HG02642 (cell line): ENCODE measurements at regions not wholly inside any gene's neighbourhood (a gene's known extent, or its start where the extent isn't known, plus 50 kb on each side); places are given as distances from the start of the nearest gene placed in this dataset.
"Not testable (repeated sequence)": the region's sequence is repeated elsewhere in the genome, so short reads cannot be mapped to it uniquely, and the experiment has no call there.

ENCODE experiments used
- ATAC-seq: cut with Tn5 transposase; IDR thresholded peaks from one replicate; pipeline ENCODE4 v1.9.1; 2021; ENCODE audit warnings: mild to moderate bottlenecking; ENCODE audit not compliant: unreplicated experiment, poor library complexity

DNA sequence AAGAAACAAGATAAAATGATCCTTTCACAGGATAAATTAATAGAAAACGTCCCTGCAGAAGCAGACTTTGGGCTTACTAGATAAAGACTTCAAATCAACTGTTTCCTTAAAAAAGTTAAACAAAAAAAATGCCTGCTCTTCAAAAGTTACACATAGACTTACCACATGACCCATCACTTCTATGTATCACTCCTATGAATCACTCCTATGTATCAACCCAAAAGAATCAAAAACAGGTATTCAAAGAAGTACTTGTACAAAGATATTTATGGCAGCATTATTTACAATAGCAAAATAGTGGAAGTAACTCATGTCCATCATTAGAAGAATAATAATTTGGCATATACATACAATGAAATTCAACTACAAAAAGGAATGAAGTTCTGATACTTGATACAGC is 56.3 kb upstream of the PRDM9 start:
- no peak for ATAC-seq

DNA sequence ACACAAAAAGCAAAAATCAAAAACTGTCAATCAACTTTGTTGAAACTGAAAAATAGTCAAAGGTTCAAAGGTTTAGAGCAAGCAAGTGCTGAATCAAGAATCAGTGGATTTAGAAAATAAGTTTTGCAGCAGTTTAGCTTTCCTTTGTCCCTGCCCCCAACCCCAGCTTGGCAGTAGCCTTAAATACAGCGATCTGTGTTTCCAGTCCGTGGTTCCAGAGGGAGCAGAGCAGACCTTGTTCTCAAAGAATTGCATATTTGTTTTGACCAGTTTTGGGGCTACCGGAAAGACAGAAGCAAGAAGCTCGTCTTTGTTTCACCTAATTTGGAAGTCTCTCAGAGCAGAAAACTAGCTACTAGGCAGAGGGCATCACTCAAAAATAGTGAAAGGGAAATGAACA is 57.2 kb upstream of the PRDM9 start:
- ATAC-seq: no peak

DNA sequence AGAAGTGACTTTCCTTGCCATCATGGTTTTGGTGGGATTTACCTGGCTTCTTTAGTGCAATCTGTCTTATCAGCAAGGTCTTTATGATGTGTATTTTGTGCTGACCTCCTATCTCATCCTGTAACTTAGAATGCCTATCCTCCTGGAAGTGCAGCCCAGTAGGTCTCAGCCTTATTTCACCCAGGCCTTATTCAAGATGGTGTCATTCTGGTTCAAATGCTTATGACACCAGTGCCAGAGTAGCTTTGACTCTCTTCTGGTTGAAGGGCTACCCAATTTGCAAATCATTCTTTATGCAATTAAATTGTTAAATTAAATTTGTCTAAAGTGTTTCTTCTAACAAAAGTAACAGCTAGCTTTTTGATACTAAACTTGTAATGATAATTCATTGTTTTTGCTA is 58.8 kb upstream of the PRDM9 start:
- ATAC-seq: no peak

DNA sequence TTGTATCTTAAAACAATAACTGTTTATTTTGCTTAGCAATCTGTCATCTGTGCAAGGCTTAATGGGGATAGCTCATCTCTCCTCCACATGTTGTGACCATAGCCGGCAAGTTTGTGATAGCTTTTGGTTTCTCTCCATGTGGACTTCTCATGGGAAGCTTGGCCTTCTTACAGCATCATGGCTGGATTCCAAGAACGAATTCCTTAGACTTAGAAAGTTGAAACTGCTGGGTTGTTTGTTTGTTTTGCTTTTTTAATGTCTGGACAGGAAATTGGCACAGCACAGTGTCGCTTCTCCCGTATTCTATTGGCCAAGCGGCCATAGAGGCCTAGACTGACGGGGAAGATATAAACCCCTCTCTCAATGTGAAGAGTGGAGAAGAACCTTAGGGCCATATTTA is 61.0 kb upstream of the PRDM9 start:
- ATAC-seq: no peak

DNA sequence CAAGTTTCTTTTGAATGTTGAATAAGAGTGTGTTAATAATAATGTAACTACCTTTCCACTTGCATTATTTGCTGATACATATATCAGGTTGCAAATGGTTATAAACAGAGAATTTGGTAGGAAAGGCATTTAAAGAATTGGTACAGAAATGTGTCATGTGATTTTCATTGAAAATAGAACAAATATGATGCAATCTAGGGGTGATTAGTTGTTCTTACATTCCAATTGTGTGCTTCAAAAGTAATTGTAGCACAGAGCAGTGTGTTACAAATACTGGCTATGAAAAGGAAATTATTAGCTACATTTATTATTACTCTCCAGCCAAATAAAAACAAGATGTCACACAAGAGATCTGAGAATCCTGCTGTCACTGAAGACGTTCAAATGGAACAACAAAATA is 61.8 kb upstream of the PRDM9 start:
- ATAC-seq: no peak

DNA sequence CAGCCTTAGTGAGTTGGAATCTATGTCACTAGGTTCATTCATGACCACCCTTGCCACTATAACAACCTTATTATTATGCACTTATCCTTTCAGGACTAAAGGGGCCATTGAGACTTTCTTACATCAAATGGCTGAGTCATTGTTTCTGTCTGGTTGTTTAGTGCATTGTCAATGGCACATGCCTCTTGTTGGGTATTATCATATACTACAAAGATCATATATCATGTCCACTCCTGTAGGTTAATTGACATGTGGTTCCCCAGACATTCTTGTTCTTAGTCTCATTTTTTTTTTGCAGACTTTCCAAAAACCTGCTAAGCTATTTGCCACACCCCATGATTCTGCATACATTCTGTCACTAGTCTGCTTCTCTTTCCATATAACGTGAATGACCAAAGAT is 66.7 kb upstream of the PRDM9 start:
- ATAC-seq: no peak

DNA sequence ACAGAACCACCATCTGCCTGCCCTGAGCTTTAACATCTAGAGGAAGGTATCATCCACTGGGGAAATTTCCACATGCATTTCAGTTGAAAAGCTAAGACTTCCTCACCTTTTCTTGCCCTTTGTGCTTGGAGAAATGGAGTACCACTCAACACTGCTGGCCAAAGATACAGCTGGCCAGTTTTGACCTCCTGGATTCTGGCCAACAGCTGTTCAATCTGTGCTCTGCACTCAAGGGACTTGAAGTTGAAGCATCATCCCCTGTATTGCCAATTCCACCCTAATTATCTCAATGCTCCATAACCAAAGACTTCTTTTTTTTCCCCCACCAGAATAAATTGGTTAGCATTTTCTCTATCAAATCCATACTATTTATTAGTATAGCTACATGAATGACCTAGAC is 70.4 kb upstream of the PRDM9 start:
- no peak for ATAC-seq

DNA sequence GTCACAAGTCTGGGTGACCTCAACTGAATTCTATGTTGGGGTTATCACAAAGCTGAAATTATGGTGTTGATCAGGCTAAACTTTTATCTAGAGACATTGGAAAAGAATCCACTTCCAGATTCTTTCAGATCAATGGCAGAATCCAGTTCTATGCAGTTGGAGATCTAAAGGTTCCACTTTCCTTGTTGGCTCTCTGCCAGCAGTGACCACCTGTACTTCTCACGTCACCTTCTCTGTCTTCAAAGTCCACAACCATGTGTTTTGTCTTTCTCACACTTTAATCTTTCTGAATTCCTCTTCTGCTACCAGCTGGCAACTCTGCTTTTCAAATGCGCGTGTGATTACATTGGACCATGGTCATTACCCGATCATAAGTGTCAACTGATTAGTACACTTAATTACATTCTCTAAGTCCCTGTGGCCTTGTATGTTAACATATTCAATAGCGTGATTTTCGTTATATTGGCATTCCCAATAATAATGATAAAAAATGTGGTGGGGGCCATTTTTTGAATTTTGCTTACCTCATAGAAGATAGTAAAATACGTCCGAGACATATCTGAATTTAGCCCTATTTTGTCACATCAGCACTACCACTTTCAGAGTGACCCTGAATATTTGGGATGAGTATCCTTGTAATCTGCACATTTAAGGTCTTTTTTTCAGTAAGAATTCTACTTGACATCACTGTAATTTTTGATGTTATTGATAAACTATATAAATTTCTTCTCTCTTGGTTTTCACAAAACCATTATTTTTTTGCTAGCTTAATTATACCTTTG is 73.7 kb upstream of the PRDM9 start:
- ATAC-seq: no peak

DNA sequence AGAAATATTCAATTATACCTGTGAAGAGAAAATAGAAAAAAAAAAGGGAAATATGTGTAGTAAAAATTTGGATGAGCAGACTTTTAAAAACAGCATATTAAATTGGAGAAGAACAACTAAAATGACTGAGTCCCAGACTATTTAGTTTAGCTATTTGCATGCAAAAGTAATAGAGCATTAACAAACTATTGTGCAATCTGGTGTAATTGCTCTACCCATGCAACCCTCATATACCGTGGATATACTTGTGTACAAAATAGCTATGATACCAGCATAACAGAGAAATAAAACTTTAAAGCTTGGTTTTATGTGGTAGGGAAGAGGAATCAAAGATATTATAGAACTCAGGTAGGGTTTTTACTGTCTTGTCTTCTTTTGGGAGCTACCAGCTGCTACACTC is 78.7 kb upstream of the PRDM9 start:
- no peak for ATAC-seq

DNA sequence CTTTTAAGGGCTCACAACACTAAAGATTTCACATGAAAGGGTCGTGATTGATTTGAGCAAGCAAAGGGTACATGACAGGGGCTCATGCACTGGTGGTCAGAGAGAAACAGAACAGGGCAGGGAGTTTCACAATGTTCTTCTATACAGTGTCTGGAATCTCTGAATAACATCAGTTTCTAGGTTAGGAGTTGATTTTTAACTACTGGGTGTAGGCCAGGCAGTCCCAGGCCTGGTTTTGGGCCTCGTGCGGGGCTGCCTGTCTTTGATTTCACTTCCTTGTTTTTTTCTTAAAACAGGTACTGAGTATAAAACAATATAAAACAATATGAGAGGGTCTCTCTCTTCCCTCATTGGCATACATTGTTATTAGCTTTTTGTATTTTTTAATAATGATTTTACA is 87.2 kb upstream of the PRDM9 start:
- not testable (repeated sequence) for ATAC-seq

DNA sequence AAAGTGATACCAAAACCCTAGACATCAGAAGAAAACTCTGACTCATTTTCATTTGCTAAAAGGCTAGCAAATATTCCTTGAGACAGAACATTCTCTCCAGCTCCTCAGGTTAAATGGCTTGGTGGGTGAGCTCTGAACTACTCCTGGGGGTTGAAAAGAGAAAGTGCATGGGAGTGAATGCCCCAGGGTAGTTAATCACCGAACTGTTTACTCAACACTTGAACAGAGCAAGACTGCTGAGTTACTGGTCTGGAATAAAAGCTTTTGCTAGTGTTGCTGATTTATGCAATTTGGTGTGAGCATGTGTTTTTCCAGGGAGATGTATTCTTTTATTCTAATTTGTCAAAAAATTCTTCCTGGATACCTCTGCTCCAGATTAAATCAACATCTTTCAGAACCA is 88.3 kb upstream of the PRDM9 start:
- no peak for ATAC-seq

DNA sequence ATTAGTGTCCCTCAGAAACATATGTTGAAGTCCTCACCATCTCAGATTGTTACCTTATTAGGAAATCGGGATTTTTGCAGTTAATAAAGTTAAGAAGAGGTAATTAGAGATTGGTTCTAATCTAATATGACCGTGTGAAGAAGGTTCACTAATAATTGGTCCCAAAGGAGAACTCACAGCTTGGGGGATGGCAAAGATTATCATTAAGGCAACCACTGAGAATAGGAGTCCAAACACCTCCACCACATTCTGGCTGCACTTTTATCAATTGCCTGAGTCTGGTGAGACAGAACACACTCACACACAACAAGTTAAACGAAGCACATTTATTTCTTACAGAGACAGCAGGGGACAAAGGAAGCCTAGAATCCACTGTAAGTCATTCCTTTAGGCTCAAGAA is 94.9 kb upstream of the PRDM9 start:
- no peak for ATAC-seq

DNA sequence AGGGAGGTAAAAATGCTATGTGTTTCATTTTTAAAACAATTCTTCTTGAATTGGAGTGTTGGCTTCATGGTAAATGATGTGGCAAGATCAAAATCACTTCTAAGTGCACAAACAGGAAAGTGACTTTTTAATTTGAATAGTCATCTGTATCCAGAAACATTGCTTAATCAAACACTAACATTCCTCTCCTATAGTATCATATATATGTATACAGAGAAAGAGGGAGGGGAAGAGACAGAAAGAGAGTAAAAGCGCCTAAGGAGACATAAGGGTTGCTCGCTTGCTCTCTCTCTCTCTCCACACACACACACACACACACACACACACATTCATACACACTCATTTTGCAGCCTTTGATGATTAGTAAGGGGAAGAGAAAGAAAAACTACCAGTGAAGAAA is 95.4 kb upstream of the PRDM9 start:
- no peak for ATAC-seq

DNA sequence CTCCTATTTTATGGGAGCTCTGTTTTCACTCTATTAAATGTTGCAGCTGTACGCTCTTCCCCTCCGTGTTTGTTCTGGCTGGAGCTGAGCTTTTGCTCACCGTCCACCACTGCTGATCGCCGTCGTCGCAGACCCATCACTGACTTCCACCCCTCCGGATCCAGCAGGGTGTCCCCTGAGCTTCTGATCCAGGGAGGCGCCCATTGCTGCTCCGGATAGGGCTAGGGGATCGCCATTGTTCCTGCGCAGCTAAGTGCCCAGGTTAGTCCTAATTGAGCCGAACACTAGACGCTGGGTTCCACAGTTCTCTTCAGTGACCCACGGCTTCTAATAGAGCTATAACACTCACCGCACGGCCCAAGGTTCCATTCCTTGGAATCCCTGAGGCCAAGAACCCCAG is 96.2 kb upstream of the PRDM9 start:
- no peak for ATAC-seq

DNA sequence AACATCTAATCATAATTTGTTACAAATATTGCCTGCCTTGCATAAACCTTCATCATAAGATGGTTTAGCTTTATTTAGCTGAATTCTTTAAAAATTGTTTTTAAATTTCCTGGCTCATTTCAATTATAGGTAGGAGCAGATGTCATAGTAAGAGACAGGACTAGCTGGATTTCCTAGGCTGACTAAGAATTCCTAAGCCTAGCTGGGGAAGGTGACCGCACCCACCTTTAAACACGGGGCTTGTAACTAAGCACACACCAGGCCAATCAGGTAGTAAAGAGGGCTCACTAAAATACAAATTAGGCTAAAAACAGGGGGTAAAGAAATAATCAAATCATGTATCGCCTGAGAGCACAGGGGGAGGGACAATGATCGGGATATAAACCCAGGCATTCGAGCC is 96.6 kb upstream of the PRDM9 start:
- ATAC-seq: not testable (repeated sequence)

DNA sequence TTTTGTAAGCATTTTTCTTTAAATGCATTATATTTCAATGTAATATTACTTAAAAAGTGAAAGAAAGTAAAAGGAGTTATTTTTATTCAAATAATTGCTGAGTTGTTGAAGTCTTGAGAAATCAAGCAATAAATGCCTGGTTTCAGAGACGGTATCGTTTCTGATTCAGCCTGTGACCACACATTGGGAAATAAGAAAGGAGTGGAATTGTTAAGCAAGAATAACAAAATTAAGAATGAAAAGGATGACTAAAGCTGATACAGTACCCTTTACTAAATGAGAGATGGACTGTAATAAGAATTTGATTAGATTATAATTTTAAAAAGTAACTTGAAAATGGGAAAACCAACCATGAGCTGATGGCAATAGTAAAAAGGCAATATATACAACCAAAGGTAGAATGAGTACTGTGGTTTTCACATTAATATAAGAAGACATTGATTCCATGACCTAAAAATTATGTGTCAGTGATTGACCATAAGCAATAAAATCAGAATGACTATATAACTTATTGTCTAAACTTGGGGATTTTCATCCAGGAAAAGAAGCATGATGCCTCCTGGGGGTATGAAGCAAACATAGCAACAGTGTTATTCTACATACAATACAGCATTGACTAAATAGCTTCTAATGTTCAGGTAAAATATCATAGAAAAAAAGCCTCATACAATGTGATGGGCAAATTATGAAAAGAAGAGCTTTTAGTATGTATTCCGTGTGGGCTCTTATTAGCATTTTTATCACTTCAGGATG is 101.9 kb upstream of the PRDM9 start:
- no peak for ATAC-seq

DNA sequence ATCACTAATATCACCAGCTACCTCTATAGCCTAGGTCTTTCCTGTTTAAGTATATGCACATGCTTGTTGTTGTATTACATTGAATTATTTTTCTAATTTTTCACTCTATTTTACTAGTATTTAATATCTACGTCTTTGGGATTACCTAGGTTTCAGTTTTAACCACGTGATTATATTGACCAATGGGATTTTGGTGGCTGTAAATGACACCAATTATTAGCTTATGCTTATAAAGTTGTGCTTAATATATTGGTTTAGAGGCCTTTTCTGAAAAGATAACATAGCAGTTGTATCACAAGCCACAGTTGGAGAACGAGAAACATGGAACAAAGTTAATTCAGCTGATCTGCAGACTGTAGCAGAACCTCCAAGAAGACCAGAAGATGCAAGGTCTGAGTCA is 104.8 kb upstream of the PRDM9 start:
- no peak for ATAC-seq

DNA sequence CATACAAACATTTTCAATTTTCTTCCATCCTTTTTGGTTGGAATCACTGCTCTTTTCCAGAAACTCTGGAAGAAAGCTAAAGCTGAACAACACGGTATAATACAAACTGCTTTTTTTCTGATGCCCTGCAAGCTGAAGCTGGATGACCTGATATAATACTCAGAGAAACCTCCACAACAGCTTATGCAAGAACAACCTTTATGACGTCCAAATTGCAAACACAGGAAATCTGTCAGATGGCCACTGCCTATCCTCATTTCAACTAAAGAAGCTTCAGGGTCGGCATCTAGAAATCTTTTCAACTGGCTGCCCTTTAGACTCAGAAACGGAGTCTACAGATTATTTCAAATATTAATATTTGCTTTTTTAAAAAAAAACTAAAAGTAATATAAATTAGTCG is 106.5 kb upstream of the PRDM9 start:
- ATAC-seq: no peak

DNA sequence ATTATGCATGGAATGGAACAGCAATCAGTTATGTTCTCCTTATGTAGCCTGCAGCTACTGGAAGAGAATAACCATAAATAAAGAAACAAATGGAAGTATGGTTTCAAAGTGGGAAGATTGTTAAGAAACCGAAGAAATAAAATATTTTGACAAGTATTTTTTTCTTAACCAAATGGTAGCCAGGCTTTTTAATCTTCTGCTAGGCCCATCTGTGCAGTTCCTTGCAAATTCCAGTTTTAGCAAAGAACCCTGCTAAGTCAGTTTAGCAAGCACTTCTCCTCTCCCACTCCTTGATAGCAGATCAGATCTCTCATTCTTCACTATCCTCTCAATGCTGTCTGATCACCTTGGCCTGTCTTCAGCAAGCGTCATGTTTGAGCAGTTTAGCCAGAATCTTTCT is 111.1 kb upstream of the PRDM9 start:
- ATAC-seq: no peak

DNA sequence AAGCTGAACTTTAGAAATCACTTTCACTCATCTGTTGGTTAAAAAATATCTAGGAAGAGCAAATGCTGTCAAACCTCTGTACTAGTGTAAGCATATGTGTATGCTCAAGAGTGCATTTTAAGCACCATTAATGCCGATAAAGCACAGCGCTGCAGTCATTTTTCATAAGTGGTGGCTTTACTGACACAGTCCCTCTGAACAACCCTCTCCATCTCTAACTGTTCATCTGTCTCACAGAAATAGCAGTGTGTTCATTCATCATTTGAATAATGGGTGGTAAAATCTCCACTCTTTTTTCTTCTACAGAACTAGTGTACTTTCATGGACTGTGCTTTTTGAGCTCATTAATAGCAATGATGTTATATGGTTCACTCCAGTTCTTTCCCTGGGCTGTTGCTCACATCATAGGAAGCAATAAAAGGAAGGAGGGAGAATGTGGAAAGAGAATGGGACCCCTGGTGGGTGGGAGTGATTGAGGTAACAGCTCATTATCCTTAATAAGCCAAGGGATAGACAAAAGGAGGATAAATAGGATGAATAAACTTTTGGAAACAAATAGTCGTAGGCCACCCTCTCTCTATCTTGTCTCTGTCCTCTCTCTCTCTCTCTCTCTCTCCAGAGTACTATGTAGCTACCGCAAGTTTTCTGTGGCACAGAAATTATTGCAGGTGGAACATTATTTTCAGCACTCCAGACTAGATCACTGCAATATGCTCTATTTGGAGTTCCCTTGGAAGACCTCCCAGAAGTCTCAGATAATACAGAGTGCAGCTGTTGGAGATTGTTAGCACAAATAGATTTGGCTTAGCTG is 117.9 kb upstream of the PRDM9 start:
- no peak for ATAC-seq

DNA sequence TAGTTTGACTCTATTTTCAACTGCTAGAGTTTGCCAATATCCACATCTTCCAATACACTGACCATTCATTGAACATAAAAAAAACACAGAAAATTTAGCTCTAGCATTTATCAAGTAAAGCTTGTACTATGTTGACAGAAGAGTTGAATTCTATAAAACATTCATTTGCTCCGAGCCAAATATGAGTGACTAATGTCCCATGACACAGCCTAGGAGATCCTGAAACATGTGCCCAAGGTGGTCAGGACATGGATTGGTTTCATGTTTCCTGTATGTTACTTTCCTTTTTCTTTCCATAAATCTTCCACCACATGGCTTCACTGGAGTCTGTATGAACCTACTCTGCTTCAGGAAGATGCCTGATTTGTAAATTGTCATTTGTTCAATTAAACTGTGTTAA is 122.4 kb upstream of the PRDM9 start:
- no peak for ATAC-seq
